Epithelial cell of esophagus (primary cell): ENCODE measurements at regions not wholly inside any gene's neighbourhood (a gene's known extent, or its start where the extent isn't known, plus 50 kb on each side); places are given as distances from the start of the nearest gene placed in this dataset.

Experiments
- DNase-seq: peaks from one replicate; pipeline ENCODE4 v3.0.0; 2010; ENCODE audit warnings: low read depth
- H3K4me3 ChIP-seq: 2 replicates; pipeline ENCODE4 v1.5.1; 2011; ENCODE audit warnings: mild to moderate bottlenecking, low read length, control low read depth
- CTCF ChIP-seq: IDR thresholded peaks from 2 replicates; pipeline ENCODE4 v1.5.1; 2011; ENCODE audit warnings: low read depth, mild to moderate bottlenecking, low read length, control low read depth, inconsistent platforms; ENCODE audit not compliant: insufficient read depth; ENCODE audit errors: missing control alignments

GRCh38 chr15:29418178-29418577 is 148.6 kb upstream of the NSMCE3 start:
- no peak for TF ChIP-seq CTCF

GRCh38 chr15:29411299-29411698 is 141.7 kb upstream of the NSMCE3 start:
- no peak overlapping the region for H3K4me3 ChIP-seq
- no peak for DNase-seq
- TF ChIP-seq CTCF = no peak

More at GRCh38 chr15:29418178-29418577, 148.6 kb upstream of the NSMCE3 start:
- H3K4me3 ChIP-seq = no peak overlapping the region
- no peak for DNase-seq

GRCh38 chr15:29410338-29410737 is 140.7 kb upstream of the NSMCE3 start:
- no peak for DNase-seq
- no peak for TF ChIP-seq CTCF
- H3K4me3 ChIP-seq = no peak overlapping the region

- TF ChIP-seq CTCF = no peak
- H3K4me3 ChIP-seq = no peak overlapping the region
- DNase-seq = no peak
Observed at GRCh38 chr15:29409890-29410289, 140.3 kb upstream of the NSMCE3 start.

GRCh38 chr15:29405564-29405963 is 135.9 kb upstream of the NSMCE3 start:
- no peak for DNase-seq
- TF ChIP-seq CTCF = no peak
- no peak overlapping the region for H3K4me3 ChIP-seq

GRCh38 chr15:29403772-29404171 is 134.2 kb upstream of the NSMCE3 start:
- DNase-seq = no peak
- TF ChIP-seq CTCF = no peak
- no peak overlapping the region for H3K4me3 ChIP-seq

- TF ChIP-seq CTCF = no peak
- DNase-seq = no peak
- H3K4me3 ChIP-seq = no peak overlapping the region
Observed at GRCh38 chr15:29401644-29402043, 132.0 kb upstream of the NSMCE3 start.
